Heart left ventricle (tissue), 16 donors: ENCODE measurements at regions not wholly inside any gene's neighbourhood (a gene's known extent, or its start where the extent isn't known, plus 50 kb on each side); places are given as distances from the start of the nearest gene placed in this dataset.
A peak's percentile ranks its signal among the peaks of the same experiment; 100 is the strongest.
"Not testable (repeated sequence)": the region's sequence is repeated elsewhere in the genome, so short reads cannot be mapped to it uniquely, and the experiment has no call there.

Source experiments
- ATAC-seq, 4 donors: fragments of 200-7000 bp; cut with Tn5 transposase; one replicate each; pipeline ENCODE4 v1.9.1; 2020 to 2022; ENCODE audit warnings: moderate library complexity in 4 of 4, mild to moderate bottlenecking in 3 of 4, moderate number of reproducible peaks in 1 of 4
- DNase-seq, 5 donors: peaks; one replicate each; pipeline ENCODE4 v3.0.0-alpha.2; 2020
- H3K27ac ChIP-seq, 12 donors: fragments of 200-600 bp; sonication (generic) in 4 of 12; one replicate each; pipeline versions ENCODE4 v1.5.0 to v1.8.0; 2016 to 2022; ENCODE audit warnings: mild to moderate bottlenecking in 2 of 12
- H3K27me3 ChIP-seq, 9 donors: fragments of 200-600 bp; sonication (generic) in 2 of 9; one replicate each; pipeline versions ENCODE4 v1.5.1 to v1.8.0; 2016 to 2022; ENCODE audit warnings: mild to moderate bottlenecking in 3 of 9
- H3K36me3 ChIP-seq, 9 donors: fragments of 200-600 bp; sonication (generic) in 2 of 9; one replicate each; pipeline versions ENCODE4 v1.5.0 to v1.8.0; 2018 to 2022; ENCODE audit warnings: mild to moderate bottlenecking in 2 of 9
- H3K4me1 ChIP-seq, 12 donors: fragments of 200-600 bp; sonication (generic) in 4 of 12; one replicate each; pipeline versions ENCODE4 v1.5.0 to v1.8.0; 2016 to 2022; ENCODE audit warnings: mild to moderate bottlenecking in 3 of 12
- H3K4me3 ChIP-seq, 12 donors: fragments of 200-600 bp; sonication (generic) in 4 of 12; one replicate each; pipeline versions ENCODE4 v1.5.0 to v1.8.0; 2017 to 2022; ENCODE audit warnings: mild to moderate bottlenecking in 9 of 12, moderate library complexity in 4 of 12
- H3K9me3 ChIP-seq, 12 donors: fragments of 200-600 bp; sonication (generic) in 4 of 12; one replicate each; pipeline versions ENCODE4 v1.5.0 to v1.8.0; 2016 to 2022; ENCODE audit warnings: mild to moderate bottlenecking in 1 of 12
- POLR2A ChIP-seq, 2 donors: fragments of 450-650 bp; IDR thresholded peaks; one replicate each; pipeline ENCODE4 v1.6.1; 2017; ENCODE audit warnings: antibody characterized with exemption in 2 of 2, mild to moderate bottlenecking in 2 of 2, moderate library complexity in 2 of 2
- WGBS, 4 donors: extraction: QIAGEN DNeasy Blood & Tissue Kit in 2 of 4; methylation state at CpG; one replicate each; pipeline versions ENCODE4 v1.1.5 to v1.1.7; 2013 to 2018; 5-methylcytosine and 5-hydroxymethylcytosine counted together
- intact Hi-C, 10 donors: fragments of 100-400 bp; cut with DNase I; formaldehyde crosslinking; loops; one replicate each; pipeline versions ENCODE4 v1.11.1 to v1.14.2; 2022
- TF ChIP-seq, protein P1 (sequence below), 12 donors: fragments of 200-600 bp; sonication (generic) in 4 of 12; IDR thresholded peaks; one replicate each; pipeline versions ENCODE4 v1.5.0 to v1.8.0; 2018 to 2022; ENCODE audit warnings: antibody characterized with exemption in 12 of 12, mild to moderate bottlenecking in 5 of 12
- donor health status: ischemic (EF 13 %, LVEDD 7.1; RV severe dilation, severe dysfunction).
- donor health status: healthy with polysubstance abuse.
- donor health status: DM: no; HTN: yes; CAD: no.
- donor health status: DM: no; HTN: no; CAD: no.
- donor health status: ischemic (EF 25% LVEDD 6.9; RV normal size, moderate dysfunction).
- donor health status: ischemic (EF 25% LVEDD 5.7; RV mildly dilated, moderate dysfunction).
- donor health status: healthy.
- donor health status: DM: yes; HTN: yes; CAD: no.
- donor health status: ischemic (EF 35%, LVEDD 5.7; RV mildly dilated, moderate dysfunction).
- donor health status: nonischemic (EF 11% LVEDD 7.7; RV severe dilation, severe dysfunction).
- donor health status: DM: yes; HTN: yes; CAD: no.
- donor health status: PGD.
- donor health status: ischemic (EF 29% LVEDD 5.4; RV normal size, mild dysfunction).
- donor health status: nonischemic (EF 23%, LVEDD 6.1; RV moderate dilation, normal function).

- Histone ChIP-seq H3K9me3 (peaks cover 0 to 19% (median 0%) of the 10 kb centered on the region in 12 donors), H3K4me1 (no peaks in the 10 kb centered on the region), H3K27ac (no peak overlapping the region), H3K27me3 (no peaks in the 10 kb centered on the region), H3K36me3 (no peaks in the 10 kb centered on the region), H3K4me3 (peak overlapping the region in 1 of 12 donors; percentile 33)
- peak in 2 of 4 donors; percentile 24 to 36 for ATAC-seq
- peak in 1 of 5 donors; percentile 53 for DNase-seq
- no peak for TF ChIP-seq POLR2A (IDR thresholded peaks at IDR 0.05)
- TF ChIP-seq, protein P1, sequence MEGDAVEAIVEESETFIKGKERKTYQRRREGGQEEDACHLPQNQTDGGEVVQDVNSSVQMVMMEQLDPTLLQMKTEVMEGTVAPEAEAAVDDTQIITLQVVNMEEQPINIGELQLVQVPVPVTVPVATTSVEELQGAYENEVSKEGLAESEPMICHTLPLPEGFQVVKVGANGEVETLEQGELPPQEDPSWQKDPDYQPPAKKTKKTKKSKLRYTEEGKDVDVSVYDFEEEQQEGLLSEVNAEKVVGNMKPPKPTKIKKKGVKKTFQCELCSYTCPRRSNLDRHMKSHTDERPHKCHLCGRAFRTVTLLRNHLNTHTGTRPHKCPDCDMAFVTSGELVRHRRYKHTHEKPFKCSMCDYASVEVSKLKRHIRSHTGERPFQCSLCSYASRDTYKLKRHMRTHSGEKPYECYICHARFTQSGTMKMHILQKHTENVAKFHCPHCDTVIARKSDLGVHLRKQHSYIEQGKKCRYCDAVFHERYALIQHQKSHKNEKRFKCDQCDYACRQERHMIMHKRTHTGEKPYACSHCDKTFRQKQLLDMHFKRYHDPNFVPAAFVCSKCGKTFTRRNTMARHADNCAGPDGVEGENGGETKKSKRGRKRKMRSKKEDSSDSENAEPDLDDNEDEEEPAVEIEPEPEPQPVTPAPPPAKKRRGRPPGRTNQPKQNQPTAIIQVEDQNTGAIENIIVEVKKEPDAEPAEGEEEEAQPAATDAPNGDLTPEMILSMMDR (IDR thresholded peaks at IDR 0.05): no peak
- 89 to 92% (median 90%) methylated on average over 50 to 56 of the region's 56 CpGs for WGBS, 4 donors
- intact Hi-C loops: no loop called here
Observed at GRCh38 chr5:28809811-28810750, 1771.7 kb upstream of the CDH9 start.

DNA sequence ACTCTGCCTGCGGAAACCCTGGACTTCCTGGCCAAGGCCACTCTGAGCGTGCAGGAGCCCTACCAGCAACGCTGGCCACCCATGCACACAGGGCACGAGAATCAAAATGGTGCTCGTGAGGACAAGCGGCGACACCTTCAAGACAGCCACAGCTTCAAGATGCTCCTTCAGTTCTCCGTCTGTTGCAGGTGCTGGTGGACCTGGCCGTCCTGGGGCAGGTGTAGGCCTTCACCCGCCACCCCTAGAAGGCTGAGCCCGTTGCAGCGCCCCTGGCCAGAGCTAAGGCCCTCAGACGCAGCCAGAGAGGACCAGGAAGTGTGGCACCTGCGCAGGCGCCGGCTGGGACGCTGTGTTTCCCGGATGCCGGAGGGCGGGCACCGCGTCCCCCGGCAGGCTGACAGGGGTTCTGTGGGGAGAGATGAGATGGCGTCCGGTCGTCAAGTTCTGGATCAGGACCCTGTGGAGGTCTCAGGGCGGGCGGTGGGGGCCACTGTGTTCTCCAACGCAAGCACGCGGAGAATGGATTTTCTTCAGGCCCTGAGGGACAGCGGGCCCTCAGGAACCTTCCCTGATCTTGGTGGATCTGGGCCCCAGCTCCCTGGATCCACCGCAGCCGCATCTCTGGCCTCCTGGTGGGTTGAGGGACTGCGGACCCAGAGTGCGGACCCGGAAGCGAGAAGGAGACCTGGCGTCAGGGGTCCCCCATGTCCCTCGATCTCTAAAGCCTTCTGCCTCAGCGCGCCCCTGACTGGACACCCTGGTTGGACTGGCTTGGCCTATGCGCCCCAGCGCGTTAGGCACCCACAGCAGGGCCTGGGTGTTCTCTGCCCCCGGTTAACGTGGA is 1770.8 kb upstream of the CDH9 start:
- TF ChIP-seq, protein P1 (IDR thresholded peaks at IDR 0.05): no peak
- no peak for TF ChIP-seq POLR2A (IDR thresholded peaks at IDR 0.05)
- intact Hi-C loops: no loop called here
- ATAC-seq: peak in 1 of 4 donors; percentile 37
- no peak overlapping the region for H3K27ac ChIP-seq
- peaks cover 0 to 19% (median 0%) of the 10 kb centered on the region in 12 donors for H3K9me3 ChIP-seq
- WGBS, 4 donors: 91 to 95% (median 93%) methylated on average over 36 to 47 of the region's 47 CpGs
- no peaks in the 10 kb centered on the region for H3K36me3 ChIP-seq
- peak overlapping the region in 1 of 12 donors; percentile 33 for H3K4me3 ChIP-seq
- peak in 1 of 5 donors; percentile 51 for DNase-seq
- H3K4me1 ChIP-seq: no peaks in the 10 kb centered on the region
- no peaks in the 10 kb centered on the region for H3K27me3 ChIP-seq

GRCh38 chr5:28807195-28807729 is 1768.9 kb upstream of the CDH9 start:
- ATAC-seq: no peak
- no peaks in the 10 kb centered on the region for H3K27me3 ChIP-seq
- peaks cover 0 to 19% (median 0%) of the 10 kb centered on the region in 12 donors for H3K9me3 ChIP-seq
- 15 to 33% (median 21%) methylated on average over 2 of the region's 2 CpGs for WGBS, 4 donors
- intact Hi-C loops: no loop called here
- no peak for TF ChIP-seq POLR2A (IDR thresholded peaks at IDR 0.05)
- TF ChIP-seq, protein P1 (IDR thresholded peaks at IDR 0.05): no peak
- H3K27ac ChIP-seq: no peak overlapping the region
- H3K4me3 ChIP-seq: no peak overlapping the region
- H3K4me1 ChIP-seq: no peaks in the 10 kb centered on the region
- DNase-seq: no peak
- H3K36me3 ChIP-seq: no peaks in the 10 kb centered on the region

GRCh38 chr5:28799035-28799434 is 1760.6 kb upstream of the CDH9 start:
- H3K27me3 ChIP-seq, H3K4me3 ChIP-seq, intact Hi-C loops, H3K36me3 ChIP-seq, H3K4me1 ChIP-seq, ATAC-seq, H3K9me3 ChIP-seq, H3K27ac ChIP-seq: not testable (repeated sequence)
- 93 to 96% (median 94%) methylated on average over 15 to 16 of the region's 16 CpGs for WGBS, 4 donors
- peak in 1 of 5 donors; percentile 34 for DNase-seq
